GM12892 (cell line): ENCODE measurements at regions not wholly inside any gene's neighbourhood (a gene's known extent, or its start where the extent isn't known, plus 50 kb on each side); places are given as distances from the start of the nearest gene placed in this dataset.

ENCODE experiments used
- DNase-seq: peaks from one replicate; pipeline ENCODE4 v3.0.0; 2011; ENCODE audit not compliant: insufficient read length
- FAIRE-seq: peaks from 2 replicates; lab custom pipeline; 2011; peaks lifted over from hg19 to GRCh38; lab: Jason Lieb, UNC
- POLR2A ChIP-seq: IDR thresholded peaks from 2 replicates; pipeline ENCODE4 v1.6.1; 2011; ENCODE audit warnings: low read depth, low read length, control low read depth
- POLR2AphosphoS5 ChIP-seq: IDR thresholded peaks from 2 replicates; pipeline ENCODE4 v1.6.1; 2011; ENCODE audit warnings: low read depth, low read length, control low read depth
- TAF1 ChIP-seq: IDR thresholded peaks from 2 replicates; pipeline ENCODE4 v1.6.1; 2011; ENCODE audit warnings: low read depth, mild to moderate bottlenecking, control low read depth, low read length, borderline replicate concordance

- DNase-seq = no peak
- TF ChIP-seq POLR2AphosphoS5 = no peak
- no peak for TF ChIP-seq POLR2A
- TF ChIP-seq TAF1 = no peak
- no peak for FAIRE-seq
Observed at GRCh38 chr11:109584001-109584972, 162.3 kb downstream of the C11orf87 start.

GRCh38 chr11:109586789-109587188 is 164.8 kb downstream of the C11orf87 start:
- TF ChIP-seq POLR2A = no peak
- TF ChIP-seq TAF1 = no peak
- no peak for TF ChIP-seq POLR2AphosphoS5
- FAIRE-seq (no peak), DNase-seq (no peak)

- no peak for FAIRE-seq
Observed at GRCh38 chr11:109590782-109591181, 168.8 kb downstream of the C11orf87 start.

GRCh38 chr11:109597336-109597735 is 175.3 kb downstream of the C11orf87 start:
- TF ChIP-seq POLR2A (no peak), TAF1 (no peak), POLR2AphosphoS5 (no peak)
- FAIRE-seq = no peak
- no peak for DNase-seq

More at GRCh38 chr11:109590782-109591181, 168.8 kb downstream of the C11orf87 start:
- TF ChIP-seq POLR2A = no peak
- no peak for DNase-seq

- DNase-seq = no peak
- TF ChIP-seq POLR2A = no peak
- no peak for FAIRE-seq
Observed at GRCh38 chr11:109604481-109605400, 182.8 kb downstream of the C11orf87 start.

- no peak for FAIRE-seq
- TF ChIP-seq POLR2A = no peak
- DNase-seq = no peak
Observed at GRCh38 chr11:109606256-109606655, 184.3 kb downstream of the C11orf87 start.

GRCh38 chr11:109609454-109610185 is 187.6 kb downstream of the C11orf87 start:
- FAIRE-seq (no peak), DNase-seq (no peak)
- no peak for TF ChIP-seq POLR2AphosphoS5
- no peak for TF ChIP-seq TAF1
- TF ChIP-seq POLR2A = no peak

GRCh38 chr11:109612496-109612895 is 190.5 kb downstream of the C11orf87 start:
- DNase-seq = no peak
- TF ChIP-seq POLR2A = no peak
- no peak for TF ChIP-seq TAF1
- TF ChIP-seq POLR2AphosphoS5 = no peak
- no peak for FAIRE-seq

GRCh38 chr11:109619498-109619897 is 197.5 kb downstream of the C11orf87 start:
- TF ChIP-seq POLR2A (no peak), POLR2AphosphoS5 (no peak), TAF1 (no peak)
- DNase-seq (no peak), FAIRE-seq (no peak)

GRCh38 chr11:109629734-109630133 is 207.7 kb downstream of the C11orf87 start:
- no peak for DNase-seq
- TF ChIP-seq POLR2AphosphoS5 (no peak), TAF1 (no peak)
- no peak for FAIRE-seq

GRCh38 chr11:109641549-109641948 is 219.6 kb downstream of the C11orf87 start:
- TF ChIP-seq POLR2A = no peak
- TF ChIP-seq TAF1 = no peak
- TF ChIP-seq POLR2AphosphoS5 = no peak
- FAIRE-seq = no peak
- no peak for DNase-seq
